HepG2 (cell line): ENCODE measurements at regions not wholly inside any gene's neighbourhood (a gene's known extent, or its start where the extent isn't known, plus 50 kb on each side); places are given as distances from the start of the nearest gene placed in this dataset.

ENCODE experiments used
- CTCF ChIP-seq: sonication (generic); formaldehyde crosslinking; IDR thresholded peaks from 2 replicates; pipeline ENCODE4 v1.5.0; 2020; ENCODE audit warnings: mild to moderate bottlenecking, missing genetic modification reagents, moderate library complexity
- KDM5A ChIP-seq: fragments of 200-600 bp; sonication (generic); IDR thresholded peaks from 2 replicates; pipeline ENCODE4 v1.7.0; 2018; ENCODE audit warnings: antibody characterized with exemption, mild to moderate bottlenecking, low read length, borderline replicate concordance
- KDM5B ChIP-seq: sonication (generic); formaldehyde crosslinking; IDR thresholded peaks from 2 replicates; pipeline ENCODE4 v1.4.0; 2020; ENCODE audit warnings: missing genetic modification reagents, mild to moderate bottlenecking, borderline replicate concordance
- MTA3 ChIP-seq: sonication (generic); formaldehyde crosslinking; IDR thresholded peaks from 2 replicates; pipeline ENCODE4 v1.4.0; 2020; ENCODE audit warnings: missing genetic modification reagents
- POLR2AphosphoS2 ChIP-seq: IDR thresholded peaks from 2 replicates; pipeline ENCODE4 v1.6.1; 2011; ENCODE audit warnings: low read depth, low read length, improper control_type of control experiment
- RELA ChIP-seq: sonication (generic); formaldehyde crosslinking; IDR thresholded peaks from 2 replicates; pipeline ENCODE4 v1.4.0; 2020; ENCODE audit warnings: missing genetic modification reagents
- RFX5 ChIP-seq: IDR thresholded peaks from 2 replicates; pipeline ENCODE4 v1.6.1; 2011; ENCODE audit warnings: low read depth, low read length, improper control_type of control experiment
- ZFP91 ChIP-seq: sonication (generic); formaldehyde crosslinking; IDR thresholded peaks from 2 replicates; pipeline ENCODE4 v1.9.0; 2022; ENCODE audit warnings: missing genetic modification reagents, mild to moderate bottlenecking, borderline replicate concordance
- ZHX1 ChIP-seq: sonication (generic); formaldehyde crosslinking; IDR thresholded peaks from 2 replicates; pipeline ENCODE4 v1.8.1; 2022; ENCODE audit warnings: low read depth, mild to moderate bottlenecking, missing genetic modification reagents
- ZNF576 ChIP-seq: sonication (generic); formaldehyde crosslinking; IDR thresholded peaks from 2 replicates; pipeline ENCODE4 v1.4.0; 2020; ENCODE audit warnings: mild to moderate bottlenecking, missing genetic modification reagents
- ZNF780A ChIP-seq: sonication (generic); formaldehyde crosslinking; IDR thresholded peaks from 2 replicates; pipeline ENCODE4 v1.8.0; 2022; ENCODE audit warnings: mild to moderate bottlenecking, missing genetic modification reagents, moderate library complexity
- TF ChIP-seq, protein P1 (sequence below): sonication (generic); formaldehyde crosslinking; IDR thresholded peaks from 2 replicates; pipeline ENCODE4 v1.8.1; 2023; ENCODE audit warnings: mild to moderate bottlenecking, moderate library complexity, missing genetic modification reagents
- TF ChIP-seq, protein P2 (sequence below): sonication (generic); formaldehyde crosslinking; IDR thresholded peaks from 2 replicates; pipeline ENCODE4 v1.5.1; 2020; ENCODE audit warnings: mild to moderate bottlenecking, missing genetic modification reagents

GRCh38 chr5:87074072-87074471, 193.6 kb upstream of the RASA1 start:
- no peak for TF ChIP-seq RFX5
- TF ChIP-seq CTCF (CRISPR knock-in tag), result no peak
- TF ChIP-seq, protein P1, sequence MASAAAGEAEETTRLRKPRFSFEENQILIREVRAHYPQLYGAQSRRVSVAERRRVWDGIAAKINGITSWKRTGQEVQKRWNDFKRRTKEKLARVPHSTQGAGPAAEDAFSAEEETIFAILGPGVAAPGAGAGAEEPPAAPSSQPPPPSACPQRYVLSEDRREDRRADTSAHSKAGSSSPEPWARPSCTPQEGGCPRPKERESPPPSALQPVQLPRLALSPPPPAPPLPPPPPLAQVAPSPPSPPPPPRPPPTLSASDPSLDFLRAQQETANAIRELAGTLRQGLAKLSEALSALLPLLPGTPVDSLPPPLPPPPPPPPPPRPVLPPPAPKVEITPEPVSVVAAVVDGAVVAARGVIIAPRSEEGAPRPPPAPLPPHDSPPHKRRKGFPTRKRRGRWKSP (CRISPR knock-in tag), result no peak
- TF ChIP-seq, protein P2, sequence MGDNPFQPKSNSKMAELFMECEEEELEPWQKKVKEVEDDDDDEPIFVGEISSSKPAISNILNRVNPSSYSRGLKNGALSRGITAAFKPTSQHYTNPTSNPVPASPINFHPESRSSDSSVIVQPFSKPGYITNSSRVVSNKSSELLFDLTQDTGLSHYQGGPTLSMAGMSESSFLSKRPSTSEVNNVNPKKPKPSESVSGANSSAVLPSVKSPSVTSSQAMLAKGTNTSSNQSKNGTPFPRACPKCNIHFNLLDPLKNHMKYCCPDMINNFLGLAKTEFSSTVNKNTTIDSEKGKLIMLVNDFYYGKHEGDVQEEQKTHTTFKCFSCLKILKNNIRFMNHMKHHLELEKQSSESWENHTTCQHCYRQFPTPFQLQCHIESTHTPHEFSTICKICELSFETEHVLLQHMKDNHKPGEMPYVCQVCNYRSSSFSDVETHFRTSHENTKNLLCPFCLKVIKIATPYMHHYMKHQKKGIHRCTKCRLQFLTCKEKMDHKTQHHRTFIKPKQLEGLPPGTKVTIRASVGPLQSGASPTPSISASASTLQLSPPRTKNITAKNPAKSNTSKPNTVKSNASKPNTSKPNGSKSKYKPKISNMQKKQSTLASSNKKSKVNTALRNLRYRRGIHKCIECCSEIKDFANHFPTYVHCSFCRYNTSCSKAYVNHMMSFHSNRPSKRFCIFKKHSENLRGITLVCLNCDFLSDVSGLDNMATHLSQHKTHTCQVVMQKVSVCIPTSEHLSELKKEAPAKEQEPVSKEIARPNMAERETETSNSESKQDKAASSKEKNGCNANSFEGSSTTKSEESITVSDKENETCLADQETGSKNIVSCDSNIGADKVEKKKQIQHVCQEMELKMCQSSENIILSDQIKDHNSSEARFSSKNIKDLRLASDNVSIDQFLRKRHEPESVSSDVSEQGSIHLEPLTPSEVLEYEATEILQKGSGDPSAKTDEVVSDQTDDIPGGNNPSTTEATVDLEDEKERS (CRISPR knock-in tag), result no peak
- no peak for TF ChIP-seq MTA3 (CRISPR knock-in tag)
- no peak for TF ChIP-seq ZHX1 (CRISPR knock-in tag)
- TF ChIP-seq ZFP91 (CRISPR knock-in tag), result no peak
- TF ChIP-seq ZNF780A, result no peak
- TF ChIP-seq ZNF576, result no peak
- no peak for TF ChIP-seq POLR2AphosphoS2
- TF ChIP-seq KDM5B (CRISPR knock-in tag), result no peak
- no peak for TF ChIP-seq KDM5A
- TF ChIP-seq RELA, result no peak
